ENCODE measurements at regions not wholly inside any gene's neighbourhood (a gene's known extent, or its start where the extent isn't known, plus 50 kb on each side); places are given as distances from the start of the nearest gene placed in this dataset.

DNA sequence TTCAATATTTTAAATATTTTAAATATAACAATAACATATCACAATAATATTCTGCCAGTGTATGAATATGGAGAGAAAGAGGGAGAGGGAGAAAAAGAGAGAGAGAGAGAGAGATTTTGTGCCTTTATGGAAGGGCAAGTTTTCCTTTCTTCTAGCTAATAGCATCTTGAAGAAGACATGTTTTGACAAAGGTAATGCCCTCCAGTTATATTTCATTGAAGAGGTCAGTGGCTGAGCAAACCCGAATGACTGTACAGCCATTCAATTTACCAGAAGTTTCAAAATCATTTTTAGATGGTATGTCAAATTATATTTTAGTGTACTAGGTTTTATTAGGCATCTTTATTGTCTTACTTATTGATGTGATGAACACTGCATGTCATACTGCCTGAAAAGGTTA lies 139.3 kb downstream of the EMB start:
- 68% methylated on average over 1 of the region's 1 CpG; no CpG with 5 or more reads in 1 of the 2 experiments for WGBS, 2 experiments (ENCODE audit: extremely low coverage in 1 of 2, insufficient coverage in 1 of 2, insufficient read length in 1 of 2, insufficient replicate concordance in 2 of 2, low coverage in 1 of 2, low lambda C conversion rate in 2 of 2, missing lambda C conversion rate in 1 of 2)
- no peak overlapping the region for H2AK5ac ChIP-seq (ENCODE audit: low read depth, low read length)

More for the DNA sequence above, 139.3 kb downstream of the EMB start:
- H4K5ac ChIP-seq (ENCODE audit: insufficient read length, low read depth, low read length) = no peak overlapping the region
- DNase-seq (ENCODE audit: low read depth in 1 of 2, low spot score in 2 of 2) = no peak
- H3K4me1 ChIP-seq (replicated peaks in 1 of 4; ENCODE audit: control insufficient read depth in 3 of 4, insufficient read depth in 4 of 4, low read length in 3 of 4) = no peaks in the 10 kb centered on the region
- ChIA-PET CTCF (ENCODE audit: partially characterized antibody) (interaction anchor here (1.0 to 2.0 kb wide), 2 partner anchors 13 to 37 kb away, joined by 3 to 5 read pairs; no protein-coding TSS in a partner anchor), POLR2A (ENCODE audit: partially characterized antibody) (no interaction called here)
- no peaks in the 10 kb centered on the region for H3K79me2 ChIP-seq (ENCODE audit: control insufficient read depth in 1 of 2, insufficient read depth in 2 of 2, low read length in 2 of 2)
- H3K4me2 ChIP-seq (ENCODE audit: insufficient read depth in 1 of 2, low read depth in 2 of 2, low read length in 2 of 2) = no peak overlapping the region
- H2BK5ac ChIP-seq (ENCODE audit: low read depth, low read length) = no peak overlapping the region
- H2BK20ac ChIP-seq (ENCODE audit: low read length) = no peak overlapping the region
- no peak overlapping the region for H2AFZ ChIP-seq (ENCODE audit: low read length)
- no peak overlapping the region for H3K9ac ChIP-seq (replicated peaks in 1 of 4; ENCODE audit: extremely low read depth in 1 of 4, low read depth in 3 of 4, low read length in 3 of 4)
- H3K56ac ChIP-seq (replicated peaks; ENCODE audit: insufficient read length, low read depth, low read length) = no peak overlapping the region
- H3K14ac ChIP-seq (ENCODE audit: insufficient read length) = no peak overlapping the region
- H3K23ac ChIP-seq (ENCODE audit: insufficient read length) = no peak overlapping the region
- H4K91ac ChIP-seq (replicated peaks; ENCODE audit: insufficient read length, low read length) = no peak overlapping the region
- H2BK12ac ChIP-seq (ENCODE audit: low read depth, low read length) = no peak overlapping the region
- H3K27me3 ChIP-seq (replicated peaks in 1 of 4; ENCODE audit: control insufficient read depth in 3 of 4, extremely low read depth in 1 of 4, insufficient read depth in 3 of 4, low read length in 3 of 4) = no peaks in the 10 kb centered on the region
- FAIRE-seq = no peak
- H3K23me2 ChIP-seq (ENCODE audit: low read depth, low read length) = no peaks in the 10 kb centered on the region
- H3K36me3 ChIP-seq (ENCODE audit: control insufficient read depth in 2 of 4, insufficient read depth in 4 of 4, low read length in 3 of 4) = no peaks in the 10 kb centered on the region
- no peak overlapping the region for H3K27ac ChIP-seq (ENCODE audit: low read depth, low read length)
- TF ChIP-seq CEBPB (IDR thresholded peaks at IDR 0.05; ENCODE audit: low read depth, low read length) (no peak), BACH1 (IDR thresholded peaks at IDR 0.05; ENCODE audit: low read length) (no peak), RBBP5 (IDR thresholded peaks at IDR 0.05; ENCODE audit: borderline replicate concordance, low read depth, low read length) (no peak), ZNF274 (IDR thresholded peaks at IDR 0.05; ENCODE audit: borderline replicate concordance, extremely low read depth, low read length) (no peak), TBP (IDR thresholded peaks at IDR 0.05; ENCODE audit: low read depth, low read length) (no peak), SP2 (IDR thresholded peaks at IDR 0.05; ENCODE audit: low read length) (no peak), SUZ12 (IDR thresholded peaks at IDR 0.05; ENCODE audit: low read length) (no peak)
- H3K9me3 ChIP-seq (ENCODE audit: insufficient read depth in 2 of 2, low read depth in 1 of 2, low read length in 1 of 2) = peaks cover 32 to 33% of the 10 kb centered on the region in 2 experiments
- H4K20me1 ChIP-seq (replicated peaks in 1 of 2; ENCODE audit: control insufficient read depth in 1 of 2, insufficient read depth in 2 of 2, low read length in 2 of 2) = no peaks in the 10 kb centered on the region
- H4K8ac ChIP-seq (ENCODE audit: extremely low read depth, insufficient read depth, low read length) = no peak overlapping the region
- no peak overlapping the region for H2BK15ac ChIP-seq (ENCODE audit: low read length)
- no peak overlapping the region for H3K4ac ChIP-seq (replicated peaks; ENCODE audit: insufficient read length, low read depth, low read length)
- no peak overlapping the region for H2BK120ac ChIP-seq (replicated peaks; ENCODE audit: low read depth, low read length)
- no peaks in the 10 kb centered on the region for H3K79me1 ChIP-seq (ENCODE audit: low read depth, low read length)
- no peak overlapping the region for H3K4me3 ChIP-seq (ENCODE audit: extremely low read depth in 1 of 4, insufficient read depth in 2 of 4, low read depth in 3 of 4, low read length in 4 of 4)
- no peak overlapping the region for H3K18ac ChIP-seq (ENCODE audit: extremely low read depth, low read length)
